C4-2B (cell line): ENCODE measurements at regions not wholly inside any gene's neighbourhood (a gene's known extent, or its start where the extent isn't known, plus 50 kb on each side); places are given as distances from the start of the nearest gene placed in this dataset.

Experiments used
- CTCF ChIP-seq: fragments of 450-650 bp; conservative IDR thresholded peaks from 2 replicates; pipeline ENCODE4 v1.5.1; 2017; ENCODE audit warnings: mild to moderate bottlenecking
- ZFX ChIP-seq: fragments of 450-650 bp; IDR thresholded peaks from 2 replicates; pipeline ENCODE4 v1.6.1; 2017

GRCh38 chrX:39848900-39849299 lies 248.9 kb downstream of the BCOR start:
- TF ChIP-seq CTCF: no peak
- TF ChIP-seq ZFX: no peak
